CD8-positive, alpha-beta memory T cell (primary cell): ENCODE measurements at regions not wholly inside any gene's neighbourhood (a gene's known extent, or its start where the extent isn't known, plus 50 kb on each side); places are given as distances from the start of the nearest gene placed in this dataset.

Experiments
- CTCF ChIA-PET: fragments of 350-600 bp; sonication (Branson Sonifier 250); formaldehyde crosslinking; loops from one replicate; lab custom pipeline; 2021; ENCODE audit warnings: antibody characterized with exemption; lab: Charles Lee
- POLR2A ChIA-PET: fragments of 350-600 bp; sonication (Branson Sonifier 250); formaldehyde crosslinking; loops from one replicate; lab custom pipeline; 2021; ENCODE audit warnings: antibody characterized with exemption; lab: Charles Lee
- DNase-seq, 5 donors: peaks; one replicate each; pipeline versions ENCODE4 v3.0.0 to v3.0.0-alpha.2; 2020 to 2022; ENCODE audit warnings: mixed read lengths in 1 of 5
- H3K27ac ChIP-seq: one replicate; pipeline ENCODE4 v1.7.0; 2013; ENCODE audit warnings: low read depth, mild to moderate bottlenecking, low read length, moderate library complexity
- H3K27me3 ChIP-seq: 2 replicates; pipeline ENCODE4 v1.7.0; 2013; ENCODE audit warnings: low read length, mild to moderate bottlenecking; ENCODE audit not compliant: insufficient read depth, poor library complexity, severe bottlenecking
- H3K36me3 ChIP-seq: 2 replicates; pipeline ENCODE4 v1.7.0; 2013; ENCODE audit warnings: mild to moderate bottlenecking, low read length, moderate library complexity; ENCODE audit not compliant: insufficient read depth
- H3K4me1 ChIP-seq: 2 replicates; pipeline ENCODE4 v1.7.0; 2013; ENCODE audit warnings: mild to moderate bottlenecking, low read length, moderate library complexity; ENCODE audit not compliant: insufficient read depth
- H3K4me3 ChIP-seq: 2 replicates; pipeline ENCODE4 v1.7.0; 2013; ENCODE audit warnings: mild to moderate bottlenecking, low read length
- H3K9me3 ChIP-seq: 2 replicates; pipeline ENCODE4 v1.7.0; 2013; ENCODE audit warnings: mild to moderate bottlenecking, low read length
- H3K27ac Mint-ChIP-seq, 8 donors: one replicate each; pipeline ENCODE4 v1.8.0; 2020 to 2021; ENCODE audit warnings: mixed read lengths in 8 of 8, mild to moderate bottlenecking in 6 of 8, inconsistent platforms in 3 of 8, moderate library complexity in 3 of 8
- H3K27me3 Mint-ChIP-seq, 2 donors: one replicate each; pipeline ENCODE4 v1.8.0; 2020 to 2021; ENCODE audit warnings: mixed read lengths in 2 of 2, mild to moderate bottlenecking in 1 of 2, moderate library complexity in 1 of 2
- H3K36me3 Mint-ChIP-seq, 3 donors: one replicate each; pipeline ENCODE4 v1.8.0; 2020 to 2021; ENCODE audit warnings: mixed read lengths in 3 of 3, inconsistent platforms in 1 of 3, mild to moderate bottlenecking in 1 of 3
- H3K4me1 Mint-ChIP-seq, 3 donors: one replicate each; pipeline ENCODE4 v1.8.0; 2020 to 2021; ENCODE audit warnings: mixed read lengths in 3 of 3, inconsistent platforms in 1 of 3, mild to moderate bottlenecking in 1 of 3
- H3K4me3 Mint-ChIP-seq, 7 donors: one replicate each; pipeline ENCODE4 v1.8.0; 2020 to 2021; ENCODE audit warnings: mixed read lengths in 7 of 7, mild to moderate bottlenecking in 6 of 7, moderate library complexity in 4 of 7, inconsistent platforms in 2 of 7
- H3K9me3 Mint-ChIP-seq, 5 donors: one replicate each; pipeline ENCODE4 v1.8.0; 2020 to 2022; ENCODE audit warnings: mixed read lengths in 5 of 5, mild to moderate bottlenecking in 3 of 5, moderate library complexity in 2 of 5, inconsistent platforms in 1 of 5

DNA sequence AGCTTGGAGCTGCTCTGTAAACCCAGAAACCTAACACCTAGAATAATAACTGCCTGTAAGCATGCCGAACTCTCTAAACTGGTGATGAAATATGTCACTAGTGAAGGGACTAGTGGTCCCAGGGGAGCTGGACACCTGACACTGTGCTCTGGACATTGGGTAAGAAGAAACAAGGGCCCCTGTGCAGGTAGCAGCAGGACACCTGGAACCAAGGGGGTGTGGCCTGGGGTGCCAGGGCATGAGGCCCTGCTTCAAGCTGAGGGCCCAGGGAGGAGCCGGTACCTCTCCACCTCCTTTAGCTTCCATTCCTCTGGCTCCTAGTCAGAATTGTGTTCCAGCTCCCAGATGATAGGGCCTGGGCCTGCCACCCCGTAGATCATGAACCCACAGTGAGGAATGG lies 263.2 kb downstream of the OGFRL1 start:
- Histone ChIP-seq H3K9me3 (no peaks in the 10 kb centered on the region), H3K4me3 (no peak overlapping the region), H3K4me1 (no peaks in the 10 kb centered on the region), H3K27ac (no peak overlapping the region), H3K36me3 (no peaks in the 10 kb centered on the region), H3K27me3 (no peaks in the 10 kb centered on the region)
- Mint-ChIP-seq H3K4me1 (no peaks in the 10 kb centered on the region), H3K27me3 (peaks cover 0 to 1% of the 10 kb centered on the region in 2 donors), H3K9me3 (peaks cover 0 to 14% (median 10%) of the 10 kb centered on the region in 5 donors), H3K36me3 (no peaks in the 10 kb centered on the region), H3K4me3 (no peak overlapping the region), H3K27ac (no peak overlapping the region)
- CTCF ChIA-PET: no interaction called here
- POLR2A ChIA-PET: no interaction called here
- DNase-seq: no peak

DNA sequence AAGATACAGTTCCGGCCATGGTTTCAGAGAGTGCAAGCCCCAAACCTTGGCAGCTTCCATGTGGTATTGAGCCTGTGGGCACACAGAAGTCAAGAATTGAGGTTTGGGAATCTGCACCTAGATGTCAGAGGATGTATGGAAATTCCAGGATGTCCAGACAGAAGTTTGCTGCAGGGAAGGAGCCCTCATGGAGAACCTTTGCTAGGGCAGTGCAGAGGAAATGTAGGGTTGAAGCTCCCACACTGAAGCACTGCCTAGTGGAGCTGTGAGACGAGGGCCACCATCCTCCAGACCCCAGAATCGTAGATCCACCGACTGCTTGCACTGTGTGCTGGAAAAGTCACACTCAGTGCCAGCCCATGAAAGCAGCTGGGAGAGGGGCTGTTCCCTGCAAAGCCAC lies 267.5 kb downstream of the OGFRL1 start:
- no peak for DNase-seq
- Mint-ChIP-seq H3K9me3 (peaks cover 21 to 40% (median 28%) of the 10 kb centered on the region in 5 donors), H3K27ac (no peak overlapping the region), H3K36me3 (no peaks in the 10 kb centered on the region), H3K4me3 (no peak overlapping the region), H3K27me3 (no peaks in the 10 kb centered on the region), H3K4me1 (no peaks in the 10 kb centered on the region)
- ChIA-PET CTCF (no interaction called here), POLR2A (no interaction called here)
- H3K27ac ChIP-seq: no peak overlapping the region
- no peaks in the 10 kb centered on the region for H3K36me3 ChIP-seq
- no peaks in the 10 kb centered on the region for H3K4me1 ChIP-seq
- H3K27me3 ChIP-seq: no peaks in the 10 kb centered on the region
- H3K4me3 ChIP-seq: no peak overlapping the region
- H3K9me3 ChIP-seq: no peaks in the 10 kb centered on the region

DNA sequence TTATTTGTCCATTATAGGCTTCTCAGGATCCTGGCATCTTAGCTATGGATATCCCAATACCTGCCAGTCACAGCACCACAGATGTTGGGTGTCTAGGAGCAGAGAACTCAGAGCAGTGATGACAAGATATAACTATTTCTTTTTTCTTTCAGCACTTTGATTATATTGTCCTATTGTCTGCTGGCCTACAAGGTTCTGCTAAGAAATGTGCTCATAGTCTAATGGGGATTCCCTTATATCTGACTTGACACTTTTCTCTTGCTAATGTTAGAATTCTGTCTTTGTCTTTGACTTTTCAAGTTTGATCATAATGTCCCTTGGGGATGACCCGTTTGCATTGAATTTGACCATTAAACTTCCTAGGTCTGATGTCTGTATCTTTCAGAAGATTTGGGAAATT lies 270.4 kb downstream of the OGFRL1 start:
- Histone ChIP-seq H3K4me3 (no peak overlapping the region), H3K27ac (no peak overlapping the region), H3K9me3 (no peaks in the 10 kb centered on the region), H3K36me3 (no peaks in the 10 kb centered on the region), H3K27me3 (no peaks in the 10 kb centered on the region), H3K4me1 (no peaks in the 10 kb centered on the region)
- ChIA-PET CTCF (no interaction called here), POLR2A (no interaction called here)
- Mint-ChIP-seq H3K9me3 (peaks cover 23 to 41% (median 30%) of the 10 kb centered on the region in 5 donors), H3K36me3 (no peaks in the 10 kb centered on the region), H3K27me3 (no peaks in the 10 kb centered on the region), H3K4me1 (no peaks in the 10 kb centered on the region), H3K4me3 (no peak overlapping the region), H3K27ac (no peak overlapping the region)
- DNase-seq: no peak

DNA sequence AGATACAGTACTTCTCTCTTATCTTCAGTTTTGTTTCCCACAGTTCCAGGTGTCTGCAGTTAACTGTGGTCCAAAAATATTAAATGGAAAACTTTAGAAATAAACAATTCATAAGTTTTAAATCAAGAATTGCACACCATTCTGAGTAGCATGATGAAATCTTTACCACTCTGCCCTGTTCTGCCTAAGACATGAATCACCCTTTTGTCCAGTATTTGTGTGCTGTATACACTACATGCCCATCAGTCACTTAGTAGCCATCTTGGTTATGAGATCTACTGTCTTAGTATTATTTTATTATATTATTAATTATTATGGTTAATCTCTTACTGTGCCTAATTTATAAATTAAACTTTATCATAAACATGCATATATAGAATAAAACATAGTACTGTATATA lies 279.0 kb downstream of the OGFRL1 start:
- no peaks in the 10 kb centered on the region for H3K27me3 Mint-ChIP-seq
- H3K27me3 ChIP-seq: no peaks in the 10 kb centered on the region
- no peaks in the 10 kb centered on the region for H3K4me1 Mint-ChIP-seq
- H3K4me3 ChIP-seq: no peak overlapping the region
- no peak overlapping the region for H3K4me3 Mint-ChIP-seq
- CTCF ChIA-PET: no interaction called here
- no peak overlapping the region for H3K27ac Mint-ChIP-seq
- H3K36me3 Mint-ChIP-seq: no peaks in the 10 kb centered on the region
- no peaks in the 10 kb centered on the region for H3K36me3 ChIP-seq
- no peak overlapping the region for H3K27ac ChIP-seq
- no peaks in the 10 kb centered on the region for H3K9me3 ChIP-seq
- POLR2A ChIA-PET: no interaction called here
- no peak for DNase-seq
- no peaks in the 10 kb centered on the region for H3K4me1 ChIP-seq
- H3K9me3 Mint-ChIP-seq: peaks cover 0 to 2% (median 0%) of the 10 kb centered on the region in 5 donors

DNA sequence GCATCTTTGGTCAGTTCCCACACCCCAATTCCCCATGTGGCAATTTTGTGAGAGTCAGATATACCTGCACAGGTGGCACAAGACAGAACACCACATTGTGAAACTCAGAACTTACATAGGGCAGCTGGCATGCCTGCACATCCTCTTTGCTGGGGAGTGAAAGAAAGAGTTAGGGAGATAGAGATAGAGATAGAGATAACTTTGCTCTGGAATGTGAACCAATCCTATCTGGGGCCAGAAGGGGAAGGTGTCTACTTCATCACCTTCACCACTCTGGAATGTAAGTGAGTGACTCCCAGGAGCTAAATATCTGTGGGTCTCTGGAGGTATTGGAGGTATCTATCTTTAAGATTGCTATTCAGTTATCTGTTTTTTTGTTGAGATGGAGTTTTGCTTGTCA lies 289.2 kb downstream of the OGFRL1 start:
- Histone ChIP-seq H3K4me3 (no peak overlapping the region), H3K27ac (no peak overlapping the region), H3K9me3 (no peaks in the 10 kb centered on the region), H3K27me3 (no peaks in the 10 kb centered on the region), H3K4me1 (no peaks in the 10 kb centered on the region), H3K36me3 (no peaks in the 10 kb centered on the region)
- Mint-ChIP-seq H3K27ac (no peak overlapping the region), H3K4me1 (no peaks in the 10 kb centered on the region), H3K36me3 (no peaks in the 10 kb centered on the region), H3K9me3 (no peaks in the 10 kb centered on the region), H3K27me3 (no peaks in the 10 kb centered on the region), H3K4me3 (no peak overlapping the region)
- ChIA-PET POLR2A (no interaction called here), CTCF (no interaction called here)
- DNase-seq: no peak

DNA sequence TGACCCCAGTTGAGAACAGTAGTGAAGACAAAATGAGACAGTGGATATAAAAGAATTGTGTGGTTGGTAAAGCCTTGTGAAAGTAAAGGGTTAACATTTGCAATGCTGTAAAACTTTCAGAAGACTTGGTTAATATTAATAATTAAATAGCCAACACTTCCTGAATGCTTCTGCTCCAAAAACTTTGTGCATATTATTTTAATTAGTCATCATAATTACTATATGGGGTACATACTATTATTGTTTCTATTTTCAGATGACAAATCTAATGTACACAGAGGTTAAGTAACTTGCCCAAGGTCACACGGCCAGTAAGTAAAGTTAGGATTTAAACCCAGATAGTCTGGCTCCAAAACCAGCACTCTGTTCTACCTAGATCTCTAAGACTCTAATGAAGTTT lies 291.3 kb downstream of the OGFRL1 start:
- H3K27ac Mint-ChIP-seq: no peak overlapping the region
- no peak for DNase-seq
- no peaks in the 10 kb centered on the region for H3K4me1 ChIP-seq
- no peak overlapping the region for H3K4me3 ChIP-seq
- no peak overlapping the region for H3K27ac ChIP-seq
- no peaks in the 10 kb centered on the region for H3K9me3 ChIP-seq
- ChIA-PET POLR2A (no interaction called here), CTCF (no interaction called here)
- no peaks in the 10 kb centered on the region for H3K27me3 Mint-ChIP-seq
- H3K36me3 ChIP-seq: no peaks in the 10 kb centered on the region
- H3K4me3 Mint-ChIP-seq: no peak overlapping the region
- no peaks in the 10 kb centered on the region for H3K27me3 ChIP-seq
- no peaks in the 10 kb centered on the region for H3K9me3 Mint-ChIP-seq
- H3K36me3 Mint-ChIP-seq: no peaks in the 10 kb centered on the region
- H3K4me1 Mint-ChIP-seq: no peaks in the 10 kb centered on the region

DNA sequence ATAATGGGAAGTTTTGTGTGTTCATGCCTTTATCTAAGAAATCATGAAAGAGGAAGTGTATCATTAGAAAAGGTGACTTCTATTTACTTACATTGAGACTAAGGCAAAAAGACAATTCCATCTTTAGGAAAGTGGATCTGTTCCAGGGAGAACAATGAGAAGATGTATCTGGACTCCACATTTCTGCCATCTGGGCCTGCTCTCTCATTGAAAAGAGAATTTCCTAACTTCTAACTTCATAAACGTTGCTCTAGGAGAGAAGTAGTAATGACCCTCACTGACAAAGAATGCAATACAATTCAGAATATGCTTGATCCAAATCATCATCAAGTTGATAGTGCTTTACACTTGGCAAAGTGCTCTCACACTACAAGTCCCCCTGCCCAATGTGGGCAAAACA lies 294.2 kb downstream of the OGFRL1 start:
- H3K9me3 Mint-ChIP-seq: peaks cover 0 to 5% (median 3%) of the 10 kb centered on the region in 5 donors
- no peak overlapping the region for H3K27ac Mint-ChIP-seq

DNA sequence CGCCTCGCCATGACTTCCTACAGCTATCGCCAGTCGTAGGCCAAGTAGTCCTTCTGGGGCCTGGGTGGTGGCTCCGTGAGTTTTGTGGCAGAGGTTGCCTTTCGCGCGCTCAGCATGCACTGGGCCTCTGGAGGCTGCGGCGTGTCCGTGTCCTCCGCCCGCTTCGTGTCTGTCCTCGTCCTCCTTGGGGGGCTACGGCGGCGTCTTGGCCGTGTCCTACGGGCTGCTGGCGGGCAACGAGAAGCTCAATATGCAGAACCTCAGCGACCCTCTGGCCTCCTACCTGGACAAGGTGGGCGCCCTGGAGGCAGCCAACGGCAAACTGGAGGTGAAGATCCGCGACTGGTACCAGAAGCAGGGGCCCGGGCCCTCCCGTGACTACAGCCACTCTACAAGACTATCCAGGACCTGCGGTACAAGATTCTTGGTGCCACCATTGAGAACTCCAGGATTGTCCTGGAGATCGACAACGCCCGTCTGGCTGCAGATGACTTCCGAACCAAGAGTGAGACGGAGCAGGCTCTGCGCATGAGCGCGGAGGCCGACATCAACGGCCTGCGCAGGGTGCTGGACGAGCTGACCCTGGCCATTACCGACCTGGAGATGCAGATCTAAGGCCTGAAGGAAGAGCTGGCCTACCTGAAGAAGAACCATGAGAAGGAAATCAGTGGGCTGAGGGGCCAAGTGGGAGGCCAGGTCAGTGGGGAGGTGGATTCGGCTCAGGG lies 296.3 kb downstream of the OGFRL1 start:
- DNase-seq: no peak
- ChIA-PET CTCF (no interaction called here), POLR2A (no interaction called here)
- H3K9me3 Mint-ChIP-seq: peaks cover 0 to 9% (median 6%) of the 10 kb centered on the region in 5 donors
- Histone ChIP-seq H3K36me3 (no peaks in the 10 kb centered on the region), H3K27ac (no peak overlapping the region), H3K9me3 (no peaks in the 10 kb centered on the region), H3K4me1 (no peaks in the 10 kb centered on the region), H3K27me3 (no peaks in the 10 kb centered on the region), H3K4me3 (no peak overlapping the region)
- no peak overlapping the region for H3K27ac Mint-ChIP-seq
- H3K4me1 Mint-ChIP-seq: no peaks in the 10 kb centered on the region
- no peak overlapping the region for H3K4me3 Mint-ChIP-seq
- H3K36me3 Mint-ChIP-seq: no peaks in the 10 kb centered on the region
- H3K27me3 Mint-ChIP-seq: no peaks in the 10 kb centered on the region

More for the DNA sequence above, 294.2 kb downstream of the OGFRL1 start:
- no peak overlapping the region for H3K27ac ChIP-seq
- H3K27me3 Mint-ChIP-seq: no peaks in the 10 kb centered on the region
- POLR2A ChIA-PET: no interaction called here
- H3K4me1 ChIP-seq: no peaks in the 10 kb centered on the region
- H3K4me1 Mint-ChIP-seq: no peaks in the 10 kb centered on the region
- no peaks in the 10 kb centered on the region for H3K36me3 Mint-ChIP-seq
- no peak for DNase-seq
- H3K36me3 ChIP-seq: no peaks in the 10 kb centered on the region
- H3K27me3 ChIP-seq: no peaks in the 10 kb centered on the region
- CTCF ChIA-PET: no interaction called here
- H3K4me3 ChIP-seq: no peak overlapping the region
- no peaks in the 10 kb centered on the region for H3K9me3 ChIP-seq
- H3K4me3 Mint-ChIP-seq: no peak overlapping the region
